ENCODE measurements at regions not wholly inside any gene's neighbourhood (a gene's known extent, or its start where the extent isn't known, plus 50 kb on each side); places are given as distances from the start of the nearest gene placed in this dataset.

GRCh38 chrX:76279007-76279406 is 106.1 kb downstream of the PBDC1 start:
- TF ChIP-seq CTCF (conservative IDR thresholded peaks at IDR 0.05; ENCODE audit: low read depth, low read length) (peak; percentile 76), EZH2 (IDR thresholded peaks at IDR 0.05; ENCODE audit: borderline replicate concordance, low read depth, low read length, poor library complexity, severe bottlenecking) (no peak)

Data from A673 (cell line).